NOMO-1 treated with DMSO at 0.1 percent for 48 hours (cell line): ENCODE measurements at regions not wholly inside any gene's neighbourhood (a gene's known extent, or its start where the extent isn't known, plus 50 kb on each side); places are given as distances from the start of the nearest gene placed in this dataset.

Experiments used
- DNase-seq: peaks from one replicate; lab custom pipeline; 2025; ENCODE audit not compliant: unreplicated experiment; lab: John Stamatoyannopoulos, UW

- DNase-seq = peak; percentile 93
Measured at GRCh38 chr2:43109261-43109743, 117.1 kb downstream of the ZFP36L2 start.

DNA sequence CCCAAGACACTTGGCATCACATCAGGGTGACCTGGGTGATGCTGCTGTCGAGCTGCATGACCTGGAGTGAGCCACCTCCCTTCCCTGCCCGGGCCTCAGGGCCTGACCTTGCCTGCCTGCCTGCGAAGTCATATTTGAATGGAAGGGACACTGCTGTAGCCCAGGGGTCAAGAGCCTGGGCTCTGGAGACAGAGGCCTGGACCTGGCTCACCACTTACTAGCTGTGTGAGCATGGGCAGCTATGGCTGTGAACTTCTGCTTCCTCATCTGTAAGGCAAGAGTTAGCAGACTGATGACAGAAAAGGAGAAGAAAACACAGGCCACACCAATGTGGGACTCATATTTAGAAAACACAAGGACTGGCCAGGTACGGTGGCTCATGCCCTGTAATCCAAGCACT lies 118.7 kb downstream of the ZFP36L2 start:
- DNase-seq = peak; percentile 72

- DNase-seq = peak; percentile 93
Measured at GRCh38 chr2:43106559-43107527, 119.6 kb downstream of the ZFP36L2 start.

DNA sequence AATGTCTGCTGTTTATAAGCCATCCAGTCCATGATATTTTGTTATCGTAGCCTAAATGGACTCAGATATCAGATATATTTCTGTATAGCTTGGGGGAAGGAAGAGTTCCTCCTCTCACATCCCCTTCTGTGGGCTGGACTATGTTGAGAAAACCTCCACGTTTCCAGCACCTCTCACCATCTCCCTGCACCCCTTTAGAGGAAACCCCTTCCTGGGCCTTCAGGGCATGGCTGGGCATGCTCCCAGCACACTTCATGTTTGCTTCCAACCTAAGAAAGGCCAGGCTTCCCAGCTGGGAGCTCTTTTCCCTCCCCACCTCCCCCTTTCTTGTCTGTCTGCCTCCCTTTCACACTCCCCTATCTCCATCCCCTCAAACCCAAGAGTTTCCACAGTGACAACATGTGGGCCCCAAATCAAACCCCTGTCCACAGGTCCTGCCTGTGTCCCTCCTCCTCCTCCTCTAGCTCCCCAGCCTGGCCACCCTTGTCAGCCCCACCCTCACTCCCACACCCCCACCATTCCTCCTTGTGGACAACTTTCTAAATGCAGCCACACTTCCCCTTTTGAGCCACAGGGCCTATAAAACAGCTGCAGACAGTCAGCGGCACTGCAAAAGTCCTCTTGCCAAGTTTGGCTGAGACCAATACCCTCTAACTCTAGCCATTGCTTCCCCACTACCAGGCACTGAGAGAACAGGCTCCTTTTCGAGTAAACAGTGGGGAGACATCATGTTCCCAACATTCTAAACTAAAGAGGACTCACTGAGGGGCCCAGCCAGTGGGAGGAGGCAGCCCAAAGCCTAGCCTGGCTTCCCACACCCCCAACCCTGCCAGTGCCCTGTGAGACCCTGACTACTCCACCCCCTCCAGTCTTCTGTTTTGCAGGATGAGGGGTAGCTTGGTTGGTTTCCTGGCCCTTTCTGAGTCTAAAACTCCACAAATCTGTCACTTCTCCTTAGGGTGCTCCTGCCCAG lies 120.5 kb downstream of the ZFP36L2 start:
- DNase-seq = peak; percentile 83

DNA sequence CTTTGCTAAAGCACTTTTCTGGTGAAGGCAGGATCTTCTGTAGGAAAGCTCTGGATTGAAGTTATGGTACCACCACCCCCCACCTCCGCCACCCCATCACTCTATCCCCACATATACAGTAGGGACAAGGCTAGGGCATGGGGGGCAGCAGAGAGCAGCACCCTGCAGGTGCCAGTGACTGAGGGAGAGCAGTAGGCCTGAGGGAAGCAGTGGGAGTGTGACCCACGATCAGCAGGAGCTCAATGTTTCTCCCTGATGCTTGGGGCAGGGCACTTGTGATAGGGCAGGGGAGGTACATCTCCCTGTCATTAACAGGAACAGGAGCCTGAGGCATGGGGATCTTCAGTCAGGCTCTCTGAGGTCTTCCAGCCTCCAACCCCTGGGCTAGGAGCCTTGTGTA lies 121.6 kb downstream of the ZFP36L2 start:
- no peak for DNase-seq

- DNase-seq = no peak
Measured at GRCh38 chr2:43104106-43104505, 122.3 kb downstream of the ZFP36L2 start.

- no peak for DNase-seq
Measured at GRCh38 chr2:43103093-43103404, 123.4 kb downstream of the ZFP36L2 start.

DNA sequence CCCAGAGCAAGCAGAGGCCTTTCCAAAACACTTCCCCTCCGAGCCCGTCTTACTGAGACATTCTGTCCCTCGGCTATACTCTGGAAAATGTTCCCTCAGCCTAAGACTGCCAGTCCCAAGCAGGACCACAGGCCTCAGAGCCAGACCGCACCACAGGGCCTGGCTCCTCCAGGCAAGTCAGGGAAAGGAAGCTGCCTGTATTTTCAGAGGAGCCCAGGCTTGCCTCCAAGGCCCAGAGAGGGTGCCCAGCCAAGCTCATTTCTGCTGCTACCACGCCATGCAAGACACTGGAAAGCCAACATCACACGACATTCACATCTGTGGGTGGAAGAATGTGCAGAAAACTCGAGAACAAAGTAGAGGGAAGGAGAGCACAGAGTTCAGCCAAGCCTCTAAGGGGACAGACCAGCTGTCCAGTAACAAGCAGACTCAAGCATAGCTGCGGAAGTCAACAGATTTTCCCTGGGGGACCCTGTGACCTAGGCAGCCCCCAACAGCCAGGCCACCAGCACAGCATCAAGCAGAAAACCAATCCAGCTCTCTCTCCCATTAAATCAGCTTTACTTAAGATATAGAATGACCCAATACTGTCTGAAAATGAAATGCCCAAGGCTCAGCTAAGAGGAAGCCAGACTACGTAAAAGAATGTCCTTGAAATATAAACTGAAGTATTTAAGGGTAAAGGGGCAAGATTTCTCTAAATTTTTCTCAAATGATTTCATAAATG lies 123.9 kb downstream of the ZFP36L2 start:
- DNase-seq = no peak

DNA sequence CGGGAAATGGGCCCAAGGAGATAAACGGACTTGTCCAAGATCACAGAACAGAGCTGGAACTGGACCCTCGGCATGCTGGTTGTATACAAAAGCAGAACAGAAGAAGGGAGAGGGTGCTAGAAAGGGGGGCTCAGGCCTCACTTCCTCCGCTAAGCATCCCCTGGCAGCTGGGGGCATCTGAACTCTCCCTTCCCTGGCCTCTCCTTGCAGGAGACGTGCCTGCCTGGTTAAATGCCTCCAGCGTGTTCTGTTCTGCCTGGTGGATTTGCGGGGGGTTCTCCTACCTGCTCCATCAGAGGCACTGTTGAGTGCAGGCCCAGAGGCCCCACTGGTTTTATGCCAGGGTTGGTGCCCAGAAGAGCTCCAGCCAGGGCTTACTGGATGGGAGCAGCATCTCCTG lies 124.7 kb downstream of the ZFP36L2 start:
- no peak for DNase-seq

- DNase-seq = no peak
Measured at GRCh38 chr2:43100883-43101662, 125.3 kb downstream of the ZFP36L2 start.

- DNase-seq = no peak
Measured at GRCh38 chr2:43100362-43100882, 126.0 kb downstream of the ZFP36L2 start.

- no peak for DNase-seq
Measured at GRCh38 chr2:43099797-43100196, 126.6 kb downstream of the ZFP36L2 start.

GRCh38 chr2:43098539-43098938 lies 127.9 kb downstream of the ZFP36L2 start:
- no peak for DNase-seq

DNA sequence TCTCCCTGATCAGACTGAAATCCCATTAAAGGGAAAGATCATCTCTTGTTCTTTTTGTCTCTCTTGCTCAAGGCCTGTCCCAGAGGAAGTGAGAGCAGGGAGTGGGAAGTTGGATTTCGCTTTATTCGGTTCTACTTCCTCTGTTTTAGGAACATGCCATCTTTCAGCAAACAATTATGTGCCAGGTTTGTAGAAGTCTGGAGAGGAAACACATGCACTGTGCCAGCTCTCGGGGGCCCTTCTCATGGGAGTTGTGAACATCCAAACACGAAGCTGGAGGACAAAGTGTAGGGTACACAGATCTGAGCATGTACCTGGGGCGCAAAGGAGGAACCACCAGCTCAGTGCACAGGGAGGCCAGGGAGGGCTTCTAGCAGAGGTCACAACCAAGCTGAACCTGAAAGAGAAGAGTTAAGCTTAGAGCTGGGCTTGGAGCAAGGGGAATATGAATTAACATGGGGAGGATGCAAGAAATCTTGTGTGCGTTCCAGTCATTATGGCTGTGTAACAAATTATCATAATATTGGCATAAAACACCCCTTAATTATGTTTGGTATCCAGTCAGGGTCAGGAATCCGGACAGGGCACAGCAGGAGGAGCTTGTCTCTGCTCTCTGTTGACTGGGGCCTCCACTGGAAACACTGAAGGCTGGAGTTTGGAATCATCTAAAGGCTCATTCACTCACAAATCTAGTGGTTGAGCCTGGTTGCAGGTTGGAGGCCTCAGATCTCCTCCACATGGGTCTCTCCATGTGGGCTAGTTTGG lies 128.6 kb downstream of the ZFP36L2 start:
- peak; percentile 71 for DNase-seq

DNA sequence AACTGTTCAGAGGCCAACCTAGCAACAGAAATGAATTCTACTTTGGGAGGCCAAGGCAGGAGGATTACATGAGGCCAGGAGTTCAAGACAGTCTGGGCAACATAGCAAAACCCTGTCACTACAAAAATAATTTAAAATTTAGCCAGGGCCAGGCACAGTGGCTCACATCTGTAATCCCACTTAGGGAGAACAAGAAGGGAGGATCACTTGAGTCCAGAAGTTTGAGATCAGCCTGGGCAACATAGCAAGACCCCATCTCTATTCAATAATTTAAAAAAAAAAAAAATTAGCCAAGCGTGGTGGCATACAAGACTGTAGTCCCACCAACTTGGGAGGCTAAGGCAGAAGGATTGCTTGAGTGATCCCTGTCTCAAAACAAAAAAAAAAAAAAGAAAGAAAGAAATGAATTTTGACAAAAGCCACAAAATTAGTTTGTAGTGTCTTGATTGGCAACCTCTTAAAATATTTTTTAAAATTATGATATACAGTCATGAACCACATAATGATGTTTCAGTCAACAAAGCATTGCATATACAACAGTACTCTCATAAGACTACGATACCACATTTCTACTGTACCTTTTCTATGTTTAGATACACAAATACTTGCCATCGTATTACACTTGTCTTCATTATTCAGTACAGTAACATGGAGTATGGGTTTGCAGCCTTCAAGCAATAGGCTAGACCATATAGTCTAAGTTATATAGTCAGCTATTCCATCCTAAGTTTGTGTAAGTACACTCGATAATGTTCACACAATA lies 130.7 kb downstream of the ZFP36L2 start:
- no peak for DNase-seq

DNA sequence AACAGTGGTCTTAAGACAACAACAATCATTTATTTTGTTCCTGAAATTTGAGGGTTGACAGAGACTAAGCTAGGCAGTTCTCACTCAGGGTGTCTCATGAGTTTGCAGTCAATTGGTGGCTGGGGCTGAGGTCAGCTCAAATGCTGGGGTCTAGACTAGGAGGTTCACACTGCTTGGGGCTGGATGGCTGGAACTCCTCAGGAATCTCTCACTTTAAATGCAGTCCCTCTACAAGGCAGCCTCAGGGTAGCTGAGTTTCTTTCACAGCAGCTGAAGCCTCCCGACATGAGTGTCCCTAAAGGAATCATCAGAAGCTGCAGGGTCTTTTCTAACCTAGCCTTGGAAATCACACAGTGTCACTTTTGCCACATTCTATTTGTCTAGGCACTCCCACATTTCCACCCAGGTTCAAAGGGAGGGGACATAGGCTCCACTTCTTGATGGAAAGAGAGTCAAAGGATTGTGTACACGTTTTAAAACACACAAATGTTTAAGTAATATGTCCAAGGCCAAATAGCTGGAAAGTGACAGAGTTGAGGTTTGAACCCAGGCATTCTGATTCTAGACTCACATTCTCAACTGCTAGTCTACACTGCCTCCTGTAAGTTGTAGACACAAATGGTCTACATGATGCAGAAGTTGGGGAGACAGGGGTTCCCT lies 133.8 kb downstream of the ZFP36L2 start:
- no peak for DNase-seq

- no peak for DNase-seq
Measured at GRCh38 chr2:43090317-43090716, 136.1 kb downstream of the ZFP36L2 start.
